Endothelial cell (in vitro differentiated cells): ENCODE measurements at regions not wholly inside any gene's neighbourhood (a gene's known extent, or its start where the extent isn't known, plus 50 kb on each side); places are given as distances from the start of the nearest gene placed in this dataset.

Experiments
- DNase-seq: peaks from one replicate; pipeline ENCODE4 v3.0.0; 2021; ENCODE audit warnings: low spot score
- H3K27ac Mint-ChIP-seq: one replicate; pipeline ENCODE4 v1.8.0; 2021; ENCODE audit warnings: mixed read lengths, inconsistent platforms; ENCODE audit not compliant: unreplicated experiment
- H3K27me3 Mint-ChIP-seq: one replicate; pipeline ENCODE4 v1.8.0; 2021; ENCODE audit warnings: mild to moderate bottlenecking, moderate library complexity, mixed read lengths, inconsistent platforms; ENCODE audit not compliant: unreplicated experiment
- H3K36me3 Mint-ChIP-seq: one replicate; pipeline ENCODE4 v1.8.0; 2021; ENCODE audit warnings: mild to moderate bottlenecking, low read depth, mixed read lengths, inconsistent platforms; ENCODE audit not compliant: unreplicated experiment
- H3K4me1 Mint-ChIP-seq: one replicate; pipeline ENCODE4 v1.8.0; 2021; ENCODE audit warnings: mild to moderate bottlenecking, mixed read lengths, inconsistent platforms; ENCODE audit not compliant: unreplicated experiment
- H3K4me3 Mint-ChIP-seq: one replicate; pipeline ENCODE4 v1.8.0; 2021; ENCODE audit warnings: mild to moderate bottlenecking, mixed read lengths, inconsistent platforms; ENCODE audit not compliant: unreplicated experiment
- H3K9me3 Mint-ChIP-seq: one replicate; pipeline ENCODE4 v1.8.0; 2021; ENCODE audit warnings: mixed read lengths, inconsistent platforms; ENCODE audit not compliant: unreplicated experiment
- CTCF ChIP-seq: fragments of 200-600 bp; sonication (generic); IDR thresholded peaks from one replicate; pipeline ENCODE4 v1.5.0; 2021; ENCODE audit warnings: antibody characterized with exemption; ENCODE audit not compliant: unreplicated experiment

- Mint-ChIP-seq H3K9me3 (no peaks in the 10 kb centered on the region), H3K27me3 (peaks cover 2% of the 10 kb centered on the region), H3K4me1 (peaks cover 4% of the 10 kb centered on the region), H3K36me3 (no peaks in the 10 kb centered on the region), H3K27ac (no peak overlapping the region), H3K4me3 (no peak overlapping the region)
- DNase-seq = no peak
- TF ChIP-seq CTCF = no peak
Measured at GRCh38 chr2:220882507-220882906, 689.6 kb downstream of the EPHA4 start.

- Mint-ChIP-seq H3K4me3 (no peak overlapping the region), H3K36me3 (no peaks in the 10 kb centered on the region), H3K27ac (no peak overlapping the region), H3K27me3 (no peaks in the 10 kb centered on the region), H3K9me3 (no peaks in the 10 kb centered on the region), H3K4me1 (peaks cover 4% of the 10 kb centered on the region)
- DNase-seq = no peak
- TF ChIP-seq CTCF = no peak
Measured at GRCh38 chr2:220885593-220885992, 686.5 kb downstream of the EPHA4 start.

- Mint-ChIP-seq H3K4me3 (no peak overlapping the region), H3K4me1 (no peaks in the 10 kb centered on the region), H3K9me3 (no peaks in the 10 kb centered on the region), H3K27me3 (peaks cover 2% of the 10 kb centered on the region), H3K36me3 (no peaks in the 10 kb centered on the region), H3K27ac (no peak overlapping the region)
- DNase-seq = no peak
- no peak for TF ChIP-seq CTCF
Measured at GRCh38 chr2:220887271-220887870, 684.7 kb downstream of the EPHA4 start.

- no peak for TF ChIP-seq CTCF
- H3K9me3 Mint-ChIP-seq = no peaks in the 10 kb centered on the region
- no peak overlapping the region for H3K27ac Mint-ChIP-seq
- no peak for DNase-seq
- H3K27me3 Mint-ChIP-seq = peaks cover 2% of the 10 kb centered on the region
- no peaks in the 10 kb centered on the region for H3K36me3 Mint-ChIP-seq
- no peaks in the 10 kb centered on the region for H3K4me1 Mint-ChIP-seq
- no peak overlapping the region for H3K4me3 Mint-ChIP-seq
Measured at GRCh38 chr2:220887876-220888275, 684.2 kb downstream of the EPHA4 start.

- no peak overlapping the region for H3K4me3 Mint-ChIP-seq
- no peaks in the 10 kb centered on the region for H3K9me3 Mint-ChIP-seq
- H3K27me3 Mint-ChIP-seq = peaks cover 2% of the 10 kb centered on the region
- H3K36me3 Mint-ChIP-seq = no peaks in the 10 kb centered on the region
- no peaks in the 10 kb centered on the region for H3K4me1 Mint-ChIP-seq
- no peak for TF ChIP-seq CTCF
- no peak overlapping the region for H3K27ac Mint-ChIP-seq
- no peak for DNase-seq
Measured at GRCh38 chr2:220890931-220891330, 681.2 kb downstream of the EPHA4 start.
